AG04450 (cell line): ENCODE measurements at regions not wholly inside any gene's neighbourhood (a gene's known extent, or its start where the extent isn't known, plus 50 kb on each side); places are given as distances from the start of the nearest gene placed in this dataset.

ENCODE experiments used
- CTCF ChIA-PET: fragments of 300-600, 350-600 bp; formaldehyde crosslinking; extraction: SDS; loops from one replicate; lab custom pipeline; 2022; ENCODE audit warnings: antibody characterized with exemption, inconsistent platforms; lab: Charles Lee
- POLR2A ChIA-PET: fragments of 350-600 bp; formaldehyde crosslinking; extraction: SDS; loops from one replicate; lab custom pipeline; 2021; ENCODE audit warnings: antibody characterized with exemption, inconsistent platforms; lab: Yijun Ruan, JAX
- DNase-seq: peaks from one replicate; pipeline ENCODE4 v3.0.0-alpha.2; 2011; ENCODE audit warnings: low read depth, low spot score
- H3K27ac ChIP-seq: one replicate; pipeline ENCODE4 v1.5.1; 2012; ENCODE audit warnings: low read depth, low read length, control low read depth
- H3K27me3 ChIP-seq: one replicate; pipeline ENCODE4 v1.6.0; 2012; ENCODE audit warnings: low read length; ENCODE audit not compliant: control insufficient read depth, insufficient read depth
- H3K4me3 ChIP-seq: 2 replicates; pipeline ENCODE4 v1.5.1; 2011; ENCODE audit warnings: mild to moderate bottlenecking, low read depth, low read length, control low read depth
- H3K9me3 ChIP-seq: 2 replicates; pipeline ENCODE4 v1.5.1; 2012; ENCODE audit warnings: low read length; ENCODE audit not compliant: control insufficient read depth, insufficient read depth
- CTCF ChIP-seq: IDR thresholded peaks from 2 replicates; pipeline ENCODE4 v1.5.1; 2011; ENCODE audit warnings: low read depth, low read length, control low read depth, inconsistent platforms

- Histone ChIP-seq H3K4me3 (no peak overlapping the region), H3K27me3 (no peaks in the 10 kb centered on the region)
- CTCF ChIA-PET, result no interaction called here
These were observed 76.4 kb upstream of the SHISA3 start for GRCh38 chr4:42320822-42321388.

GRCh38 chr4:42326040-42326439 is 71.2 kb upstream of the SHISA3 start:
- no peak overlapping the region for H3K27ac ChIP-seq
- TF ChIP-seq CTCF, result no peak
- H3K4me3 ChIP-seq, result no peak overlapping the region
- CTCF ChIA-PET, result no interaction called here
- POLR2A ChIA-PET, result no interaction called here
- DNase-seq, result no peak
- H3K27me3 ChIP-seq, result no peaks in the 10 kb centered on the region
- no peaks in the 10 kb centered on the region for H3K9me3 ChIP-seq

More at GRCh38 chr4:42320822-42321388, 76.4 kb upstream of the SHISA3 start:
- Histone ChIP-seq H3K27ac (no peak overlapping the region), H3K9me3 (no peaks in the 10 kb centered on the region)
- POLR2A ChIA-PET, result no interaction called here
- no peak for DNase-seq
- TF ChIP-seq CTCF, result no peak

GRCh38 chr4:42326524-42326923 is 70.8 kb upstream of the SHISA3 start:
- H3K27ac ChIP-seq, result no peak overlapping the region
- no peak for TF ChIP-seq CTCF
- no peaks in the 10 kb centered on the region for H3K27me3 ChIP-seq
- no peak overlapping the region for H3K4me3 ChIP-seq
- no peaks in the 10 kb centered on the region for H3K9me3 ChIP-seq
- ChIA-PET CTCF (no interaction called here), POLR2A (no interaction called here)
- no peak for DNase-seq

GRCh38 chr4:42327323-42327722 is 70.0 kb upstream of the SHISA3 start:
- Histone ChIP-seq H3K27ac (no peak overlapping the region), H3K27me3 (no peaks in the 10 kb centered on the region), H3K9me3 (no peaks in the 10 kb centered on the region), H3K4me3 (no peak overlapping the region)
- DNase-seq, result no peak
- POLR2A ChIA-PET, result no interaction called here
- TF ChIP-seq CTCF, result no peak
- CTCF ChIA-PET, result no interaction called here

- no peak for TF ChIP-seq CTCF
- Histone ChIP-seq H3K27ac (no peak overlapping the region), H3K27me3 (no peaks in the 10 kb centered on the region), H3K4me3 (no peak overlapping the region), H3K9me3 (no peaks in the 10 kb centered on the region)
- ChIA-PET POLR2A (no interaction called here), CTCF (interaction anchor here (1.1 kb wide), 1 partner anchor 191 kb away, joined by 3 read pairs; no protein-coding TSS in a partner anchor)
- no peak for DNase-seq
These were observed 68.3 kb upstream of the SHISA3 start for GRCh38 chr4:42328978-42329377.
